ENCODE measurements at regions not wholly inside any gene's neighbourhood (a gene's known extent, or its start where the extent isn't known, plus 50 kb on each side); places are given as distances from the start of the nearest gene placed in this dataset.

DNA sequence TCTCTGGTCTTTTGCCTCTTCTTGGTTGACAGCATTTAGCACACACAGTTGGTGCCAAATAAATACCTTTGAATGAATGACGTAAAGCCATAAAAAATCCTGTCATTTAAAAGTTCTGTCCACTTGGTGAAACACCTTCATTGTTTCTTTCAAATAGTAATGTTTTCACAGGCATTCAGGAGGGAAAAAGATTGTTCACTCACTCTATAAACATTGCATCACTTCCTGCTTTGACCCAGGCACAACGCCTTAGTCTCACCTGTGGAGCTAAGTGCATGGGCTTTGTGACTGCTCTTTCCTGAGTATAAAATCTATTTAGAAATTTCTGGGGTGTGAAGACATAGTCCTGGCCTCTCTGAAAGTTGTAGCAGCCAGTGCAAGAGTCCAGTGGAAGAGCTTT, 88.9 kb upstream of the CXCL14 start:
- H3K4me1 ChIP-seq (ENCODE audit: insufficient read depth, low read length): no peaks in the 10 kb centered on the region
- ATAC-seq (ENCODE audit: insufficient read depth, low read depth) (no peak), DNase-seq (no peak)
- no peaks in the 10 kb centered on the region for H4K20me1 ChIP-seq (ENCODE audit: insufficient read depth, low read length)
- H3K4me2 ChIP-seq (ENCODE audit: insufficient read depth, low read length): no peak overlapping the region
- H3K79me2 ChIP-seq (ENCODE audit: insufficient read depth, low read length): no peaks in the 10 kb centered on the region
- no peaks in the 10 kb centered on the region for H3K36me3 ChIP-seq (ENCODE audit: insufficient read depth, low read length)
- no peak overlapping the region for H3K27ac ChIP-seq (ENCODE audit: low read length)
- no peak for TF ChIP-seq EZH2 (IDR thresholded peaks at IDR 0.05; ENCODE audit: borderline replicate concordance, low read depth, low read length, severe bottlenecking)
- TF ChIP-seq, protein P1, sequence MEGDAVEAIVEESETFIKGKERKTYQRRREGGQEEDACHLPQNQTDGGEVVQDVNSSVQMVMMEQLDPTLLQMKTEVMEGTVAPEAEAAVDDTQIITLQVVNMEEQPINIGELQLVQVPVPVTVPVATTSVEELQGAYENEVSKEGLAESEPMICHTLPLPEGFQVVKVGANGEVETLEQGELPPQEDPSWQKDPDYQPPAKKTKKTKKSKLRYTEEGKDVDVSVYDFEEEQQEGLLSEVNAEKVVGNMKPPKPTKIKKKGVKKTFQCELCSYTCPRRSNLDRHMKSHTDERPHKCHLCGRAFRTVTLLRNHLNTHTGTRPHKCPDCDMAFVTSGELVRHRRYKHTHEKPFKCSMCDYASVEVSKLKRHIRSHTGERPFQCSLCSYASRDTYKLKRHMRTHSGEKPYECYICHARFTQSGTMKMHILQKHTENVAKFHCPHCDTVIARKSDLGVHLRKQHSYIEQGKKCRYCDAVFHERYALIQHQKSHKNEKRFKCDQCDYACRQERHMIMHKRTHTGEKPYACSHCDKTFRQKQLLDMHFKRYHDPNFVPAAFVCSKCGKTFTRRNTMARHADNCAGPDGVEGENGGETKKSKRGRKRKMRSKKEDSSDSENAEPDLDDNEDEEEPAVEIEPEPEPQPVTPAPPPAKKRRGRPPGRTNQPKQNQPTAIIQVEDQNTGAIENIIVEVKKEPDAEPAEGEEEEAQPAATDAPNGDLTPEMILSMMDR (IDR thresholded peaks at IDR 0.05; ENCODE audit: borderline replicate concordance, extremely low read depth, low read length, poor library complexity, severe bottlenecking): no peak
- no peak overlapping the region for H3K4me3 ChIP-seq (ENCODE audit: low read depth in 1 of 2, low read length in 2 of 2)
- H3K27me3 ChIP-seq (ENCODE audit: insufficient read depth, low read length, poor library complexity): peaks cover 9% of the 10 kb centered on the region
- no peaks in the 10 kb centered on the region for H3K9me3 ChIP-seq (ENCODE audit: insufficient read depth, low read length, severe bottlenecking)
- no peak overlapping the region for H3K9ac ChIP-seq (ENCODE audit: low read depth, low read length)
- no peak overlapping the region for H2AFZ ChIP-seq (ENCODE audit: low read depth, low read length)

DNA sequence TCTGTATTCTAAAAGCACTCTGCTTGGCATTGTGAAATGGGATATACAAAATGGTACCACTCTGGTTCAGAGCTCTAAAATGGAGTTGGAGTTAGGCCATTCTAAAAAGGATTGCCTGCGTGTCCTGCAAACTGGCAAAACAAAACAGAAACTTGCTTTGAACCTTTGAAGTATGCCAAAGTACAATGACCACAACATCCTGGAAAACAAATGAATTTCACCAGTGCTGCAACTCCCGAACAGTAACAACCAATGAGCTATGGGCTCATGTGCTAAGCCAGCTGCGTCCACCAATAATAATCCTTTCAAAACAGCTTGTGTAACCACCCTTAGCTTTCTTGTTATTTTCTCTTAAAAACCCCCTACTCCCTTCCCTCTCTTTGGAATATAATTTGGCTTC, 88.4 kb upstream of the CXCL14 start:
- ATAC-seq (ENCODE audit: insufficient read depth, low read depth) (no peak), DNase-seq (no peak)
- Histone ChIP-seq H3K9ac (ENCODE audit: low read depth, low read length) (no peak overlapping the region), H3K27ac (ENCODE audit: low read length) (no peak overlapping the region), H3K79me2 (ENCODE audit: insufficient read depth, low read length) (no peaks in the 10 kb centered on the region), H2AFZ (ENCODE audit: low read depth, low read length) (no peak overlapping the region), H3K36me3 (ENCODE audit: insufficient read depth, low read length) (no peaks in the 10 kb centered on the region), H3K27me3 (ENCODE audit: insufficient read depth, low read length, poor library complexity) (peaks cover 13% of the 10 kb centered on the region), H3K9me3 (ENCODE audit: insufficient read depth, low read length, severe bottlenecking) (no peaks in the 10 kb centered on the region), H3K4me1 (ENCODE audit: insufficient read depth, low read length) (no peaks in the 10 kb centered on the region), H4K20me1 (ENCODE audit: insufficient read depth, low read length) (no peaks in the 10 kb centered on the region), H3K4me3 (ENCODE audit: low read depth in 1 of 2, low read length in 2 of 2) (no peak overlapping the region), H3K4me2 (ENCODE audit: insufficient read depth, low read length) (no peak overlapping the region)
- TF ChIP-seq, protein P1 (IDR thresholded peaks at IDR 0.05; ENCODE audit: borderline replicate concordance, extremely low read depth, low read length, poor library complexity, severe bottlenecking): no peak
- TF ChIP-seq EZH2 (IDR thresholded peaks at IDR 0.05; ENCODE audit: borderline replicate concordance, low read depth, low read length, severe bottlenecking): no peak

DNA sequence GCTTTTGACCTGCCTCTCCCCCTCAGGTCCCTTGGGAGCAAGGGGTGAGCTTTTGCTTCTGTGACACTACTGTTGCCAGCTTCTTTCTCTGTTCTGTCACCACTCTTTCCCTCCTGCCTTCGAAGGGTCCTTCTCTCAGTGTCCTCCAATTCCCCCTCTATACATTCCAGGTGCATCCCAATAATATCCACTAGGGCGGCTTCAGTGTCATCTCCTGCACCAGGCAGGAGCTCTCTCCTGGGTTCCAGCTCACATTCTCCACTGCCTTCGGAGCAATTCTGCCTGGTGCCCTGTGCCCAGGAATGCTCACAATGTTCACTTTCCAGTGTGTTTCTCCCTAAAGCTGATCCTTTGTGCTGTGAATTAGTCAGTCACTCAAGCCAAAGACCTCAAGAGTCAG, 83.9 kb upstream of the CXCL14 start:
- H3K36me3 ChIP-seq (ENCODE audit: insufficient read depth, low read length): no peaks in the 10 kb centered on the region

More for the DNA sequence above, 83.9 kb upstream of the CXCL14 start:
- Histone ChIP-seq H3K27me3 (ENCODE audit: insufficient read depth, low read length, poor library complexity) (peaks cover 18% of the 10 kb centered on the region), H3K4me2 (ENCODE audit: insufficient read depth, low read length) (no peak overlapping the region), H4K20me1 (ENCODE audit: insufficient read depth, low read length) (no peaks in the 10 kb centered on the region), H3K4me1 (ENCODE audit: insufficient read depth, low read length) (no peaks in the 10 kb centered on the region), H2AFZ (ENCODE audit: low read depth, low read length) (no peak overlapping the region), H3K9ac (ENCODE audit: low read depth, low read length) (no peak overlapping the region), H3K79me2 (ENCODE audit: insufficient read depth, low read length) (no peaks in the 10 kb centered on the region), H3K27ac (ENCODE audit: low read length) (no peak overlapping the region), H3K4me3 (ENCODE audit: low read depth in 1 of 2, low read length in 2 of 2) (no peak overlapping the region), H3K9me3 (ENCODE audit: insufficient read depth, low read length, severe bottlenecking) (no peaks in the 10 kb centered on the region)
- no peak for ATAC-seq (ENCODE audit: insufficient read depth, low read depth)
- TF ChIP-seq, protein P1 (IDR thresholded peaks at IDR 0.05; ENCODE audit: borderline replicate concordance, extremely low read depth, low read length, poor library complexity, severe bottlenecking): no peak
- no peak for TF ChIP-seq EZH2 (IDR thresholded peaks at IDR 0.05; ENCODE audit: borderline replicate concordance, low read depth, low read length, severe bottlenecking)
- no peak for DNase-seq

All from DND-41 (cell line).